Testis (tissue), 2 donors: ENCODE measurements at regions not wholly inside any gene's neighbourhood (a gene's known extent, or its start where the extent isn't known, plus 50 kb on each side); places are given as distances from the start of the nearest gene placed in this dataset.

Source experiments
- DNase-seq: peaks from one replicate; pipeline ENCODE4 v3.0.0-alpha.2; 2019
- H3K27ac ChIP-seq, 2 donors: fragments of 200-600 bp; sonication (generic); one replicate each; pipeline ENCODE4 v1.5.1; 2019
- H3K27me3 ChIP-seq: fragments of 200-600 bp; sonication (generic); one replicate; pipeline ENCODE4 v1.5.1; 2019
- H3K36me3 ChIP-seq: fragments of 200-600 bp; sonication (generic); one replicate; pipeline ENCODE4 v1.5.1; 2017; ENCODE audit warnings: low read depth; ENCODE audit errors: missing control alignments
- H3K4me1 ChIP-seq: fragments of 200-600 bp; sonication (generic); one replicate; pipeline ENCODE4 v1.5.1; 2019
- H3K4me3 ChIP-seq, 2 donors: fragments of 200-600 bp; sonication (generic); one replicate each; pipeline ENCODE4 v1.5.1; 2017 to 2019
- H3K9me3 ChIP-seq: fragments of 200-600 bp; sonication (generic); one replicate; pipeline ENCODE4 v1.5.1; 2017
- CTCF ChIP-seq, 3 experiments: fragments of 450-650 bp in 2 of 3; fragments of 200-600 bp in 1 of 3; sonication (generic) in 1 of 3; IDR thresholded peaks; one replicate each; pipeline ENCODE4 v1.5.1; 2016 to 2019; ENCODE audit warnings: antibody characterized with exemption in 3 of 3, mild to moderate bottlenecking in 2 of 3, moderate library complexity in 1 of 3
- POLR2A ChIP-seq: fragments of 450-650 bp; IDR thresholded peaks from one replicate; pipeline ENCODE4 v1.6.1; 2017; ENCODE audit warnings: antibody characterized with exemption, mild to moderate bottlenecking, moderate library complexity
- WGBS, 2 donors: methylation state at CpG; one replicate each; pipeline ENCODE4 v1.1.5; 2018; 5-methylcytosine and 5-hydroxymethylcytosine counted together
- intact Hi-C: fragments of 100-400 bp; cut with DNase I; formaldehyde crosslinking; loops from one replicate; pipeline ENCODE4 v1.15.1; 2023; ENCODE audit warnings: low total_unique reads

- Histone ChIP-seq H3K4me3 (peak overlapping the region; percentile 54 to 65), H3K27me3 (no peaks in the 10 kb centered on the region), H3K4me1 (no peaks in the 10 kb centered on the region), H3K27ac (no peak overlapping the region), H3K36me3 (no peaks in the 10 kb centered on the region), H3K9me3 (no peaks in the 10 kb centered on the region)
- no peak for TF ChIP-seq CTCF (IDR thresholded peaks at IDR 0.05)
- TF ChIP-seq POLR2A = no peak
- 10 to 12% methylated on average over 28 to 51 of the region's 51 CpGs for WGBS, 2 donors
- intact Hi-C loops = no loop called here
- DNase-seq = no peak
These were observed 1336.9 kb downstream of the BRD1 start for GRCh38 chr22:48490500-48491411.

- no peak for DNase-seq
- Histone ChIP-seq H3K27me3 (no peaks in the 10 kb centered on the region), H3K4me3 (peak overlapping the region; percentile 54 to 65), H3K27ac (no peak overlapping the region), H3K4me1 (no peaks in the 10 kb centered on the region), H3K36me3 (no peaks in the 10 kb centered on the region), H3K9me3 (no peaks in the 10 kb centered on the region)
- TF ChIP-seq CTCF (IDR thresholded peaks at IDR 0.05) (no peak), POLR2A (no peak)
- 0 to 1% methylated on average over 3 to 89 of the region's 113 CpGs for WGBS, 2 donors
- intact Hi-C loops = no loop called here
These were observed 1337.8 kb downstream of the BRD1 start for GRCh38 chr22:48489551-48490499.

DNA sequence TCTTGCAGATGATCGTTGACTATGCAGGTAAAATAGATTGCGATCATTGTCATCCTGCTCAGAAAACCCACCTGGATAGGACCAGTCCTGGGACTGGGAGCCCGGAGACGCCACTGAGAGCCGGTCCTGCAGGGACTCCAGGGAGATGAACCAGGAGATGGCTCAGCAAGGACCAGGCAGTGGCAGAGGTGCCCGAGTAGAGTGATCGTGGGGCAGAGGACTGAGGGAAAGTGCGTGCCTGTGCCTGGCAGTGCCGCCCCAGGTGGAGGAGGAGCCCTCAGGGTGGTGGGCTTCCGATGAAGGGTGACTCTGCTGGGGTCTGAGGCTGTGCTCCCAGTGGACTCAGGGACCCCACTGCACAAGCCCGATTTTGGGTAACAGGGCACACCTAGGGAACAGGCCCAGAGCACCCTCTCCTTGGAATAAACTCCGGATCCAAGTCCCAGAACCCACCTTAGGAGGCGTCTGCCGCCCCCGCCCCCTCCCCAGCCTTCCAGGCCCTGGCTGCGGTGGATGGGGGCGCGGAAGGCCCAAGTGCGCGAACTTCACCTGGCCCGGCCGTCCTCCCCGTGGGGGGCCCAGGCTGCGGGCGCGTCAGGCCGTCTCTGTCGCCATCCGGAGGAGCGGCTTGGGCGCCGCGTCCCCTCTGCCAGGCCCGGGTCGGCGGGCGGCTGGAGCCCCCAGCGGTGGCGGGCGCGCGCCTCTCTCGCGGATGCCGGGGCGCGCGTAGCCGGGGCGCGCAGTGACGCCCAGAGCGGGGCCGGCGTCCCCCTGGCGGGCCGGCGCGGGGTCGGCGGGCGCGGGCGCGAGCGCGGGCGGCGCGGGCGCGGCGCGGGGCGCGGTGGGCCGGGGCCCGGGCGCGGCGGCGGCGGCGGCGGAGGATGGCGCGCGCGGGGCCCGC, 1338.8 kb downstream of the BRD1 start:
- H3K27ac ChIP-seq = no peak overlapping the region
- WGBS, 2 donors = 23 to 41% methylated on average over 14 to 30 of the region's 90 CpGs
- H3K9me3 ChIP-seq = no peaks in the 10 kb centered on the region
- TF ChIP-seq POLR2A = no peak
- TF ChIP-seq CTCF (IDR thresholded peaks at IDR 0.05) = peak in 1 of 3 experiments; percentile 12
- H3K4me1 ChIP-seq = no peaks in the 10 kb centered on the region
- DNase-seq = no peak
- no peaks in the 10 kb centered on the region for H3K27me3 ChIP-seq
- H3K4me3 ChIP-seq = peak overlapping the region; percentile 26 to 54
- intact Hi-C loops = no loop called here
- no peaks in the 10 kb centered on the region for H3K36me3 ChIP-seq

DNA sequence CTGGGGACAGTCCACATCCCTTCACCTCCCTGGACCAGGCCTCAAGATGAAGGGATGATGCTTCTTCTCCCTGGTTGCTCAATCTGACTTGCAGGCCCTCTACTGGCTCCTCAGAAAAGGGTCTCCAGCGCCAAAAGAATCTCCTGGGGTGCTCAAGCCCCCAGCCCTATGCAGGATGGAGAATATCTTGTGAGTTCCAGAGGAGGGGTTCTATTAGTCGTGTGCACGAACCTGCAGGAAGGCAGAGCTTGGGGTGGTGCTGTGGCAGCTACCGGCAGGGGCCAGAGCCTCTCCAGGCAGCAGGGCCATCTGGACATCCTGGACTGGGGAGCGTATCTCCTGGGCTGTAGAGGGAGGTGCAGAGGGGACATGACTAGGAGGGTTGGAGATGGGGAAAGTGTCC, 1339.5 kb downstream of the BRD1 start:
- Histone ChIP-seq H3K36me3 (no peaks in the 10 kb centered on the region), H3K27me3 (no peaks in the 10 kb centered on the region), H3K27ac (no peak overlapping the region), H3K4me3 (no peak overlapping the region), H3K9me3 (no peaks in the 10 kb centered on the region), H3K4me1 (no peaks in the 10 kb centered on the region)
- DNase-seq = no peak
- WGBS, 2 donors = 37 to 39% methylated on average over 5 of the region's 5 CpGs
- TF ChIP-seq POLR2A (no peak), CTCF (IDR thresholded peaks at IDR 0.05) (no peak)
- intact Hi-C loops = no loop called here
